GM12878 (cell line): ENCODE measurements at regions not wholly inside any gene's neighbourhood (a gene's known extent, or its start where the extent isn't known, plus 50 kb on each side); places are given as distances from the start of the nearest gene placed in this dataset.

Source experiments
- ATAC-seq: fragments of 200-7000 bp; cut with Tn5 transposase; 3 replicates; pipeline ENCODE4 v1.9.1; 2020; ENCODE audit warnings: mild to moderate bottlenecking, moderate library complexity
- BruUV-seq: library from RNA; stranded (reverse); fragments of 400-500 nt; replicated peaks from 2 replicates; lab custom pipeline; 2021; lab: Mats Ljungman, UMichigan
- CTCF ChIA-PET: fragments of 300-600 bp; sonication (Branson Sonifier 250); formaldehyde crosslinking; extraction: SDS; loops from one replicate; lab custom pipeline; 2021; ENCODE audit warnings: inconsistent platforms; lab: Yijun Ruan, JAX
- POLR2A ChIA-PET: fragments of 350-600 bp; formaldehyde crosslinking; extraction: SDS; loops from one replicate; lab custom pipeline; 2021; ENCODE audit warnings: inconsistent platforms; lab: Charles Lee
- RAD21 ChIA-PET: fragments of 300-600 bp; sonication (Branson Sonifier 250); formaldehyde crosslinking; loops from one replicate; lab custom pipeline; 2023; ENCODE audit warnings: antibody characterized with exemption; ENCODE audit not compliant: unreplicated experiment; lab: Charles Lee
- SMC1A ChIA-PET: fragments of 300-600 bp; sonication (Branson Sonifier 250); formaldehyde crosslinking; loops from one replicate; lab custom pipeline; 2023; ENCODE audit not compliant: unreplicated experiment, uncharacterized antibody; lab: Charles Lee
- DNase-seq: peaks from one replicate; pipeline ENCODE4 v3.0.0-alpha.2; 2011; ENCODE audit warnings: low read depth, low spot score
- FAIRE-seq: peaks from 3 replicates; lab custom pipeline; 2011; peaks lifted over from hg19 to GRCh38; lab: Jason Lieb, UNC
- H2AFZ ChIP-seq: 2 replicates; pipeline ENCODE4 v1.6.0; 2011; ENCODE audit warnings: low read depth, low read length, control low read depth; ENCODE audit not compliant: control insufficient read depth
- H3K27ac ChIP-seq: 2 replicates; pipeline ENCODE4 v1.5.1; 2011; ENCODE audit warnings: control low read depth; ENCODE audit not compliant: control insufficient read depth, insufficient read depth
- H3K27me3 ChIP-seq, 2 experiments: replicated peaks in 1 of 2; 2 replicates each; pipeline versions ENCODE4 v1.6.0 to v1.6.1; 2011; ENCODE audit warnings: low read length in 1 of 2; ENCODE audit not compliant: control insufficient read depth in 2 of 2, insufficient read depth in 2 of 2
- H3K36me3 ChIP-seq, 2 experiments: 2 replicates each; pipeline ENCODE4 v1.5.1; 2011; ENCODE audit warnings: low read length in 1 of 2; ENCODE audit not compliant: control insufficient read depth in 2 of 2, insufficient read depth in 2 of 2
- H3K4me1 ChIP-seq: 2 replicates; pipeline ENCODE4 v1.6.1; 2011; ENCODE audit warnings: mild to moderate bottlenecking, low read length, moderate library complexity, mixed read lengths; ENCODE audit not compliant: control insufficient read depth, insufficient read depth
- H3K4me2 ChIP-seq: 2 replicates; pipeline ENCODE4 v1.6.0; 2011; ENCODE audit warnings: control low read depth; ENCODE audit not compliant: control insufficient read depth, insufficient read depth
- H3K4me3 ChIP-seq: fragments of 200-600 bp; sonication (generic); 2 replicates; pipeline ENCODE4 v1.5.1; 2016
- H3K79me2 ChIP-seq: 2 replicates; pipeline ENCODE4 v1.6.0; 2011; ENCODE audit warnings: low read length; ENCODE audit not compliant: control insufficient read depth, insufficient read depth
- H3K9ac ChIP-seq: 2 replicates; pipeline ENCODE4 v1.8.0; 2011; ENCODE audit warnings: low read length, control low read depth, mixed read lengths; ENCODE audit not compliant: control insufficient read depth, insufficient read depth
- H3K9me3 ChIP-seq: replicated peaks from 3 replicates; pipeline ENCODE4 v1.5.1; 2011; ENCODE audit warnings: mild to moderate bottlenecking, low read length; ENCODE audit not compliant: control insufficient read depth, insufficient read depth
- H4K20me1 ChIP-seq: 2 replicates; pipeline ENCODE4 v1.6.0; 2011; ENCODE audit not compliant: control insufficient read depth, insufficient read depth
- GABPA ChIP-seq: IDR thresholded peaks from 2 replicates; pipeline ENCODE4 v1.6.1; 2014; ENCODE audit warnings: antibody characterized with exemption, low read depth, mild to moderate bottlenecking, inconsistent platforms
- HCFC1 ChIP-seq: fragments of 150-350 bp; IDR thresholded peaks from 2 replicates; pipeline ENCODE4 v1.6.1; 2014; ENCODE audit warnings: low read length
- MYC ChIP-seq: IDR thresholded peaks from 2 replicates; pipeline ENCODE4 v1.6.1; 2011; ENCODE audit warnings: mild to moderate bottlenecking, low read length, moderate library complexity, inconsistent platforms; ENCODE audit not compliant: insufficient read depth, insufficient replicate concordance, insufficient read length, severe bottlenecking
- NFYB ChIP-seq: IDR thresholded peaks from 2 replicates; pipeline ENCODE4 v1.6.1; 2011; ENCODE audit warnings: low read depth, mild to moderate bottlenecking, low read length, improper control_type of control experiment, moderate library complexity; ENCODE audit not compliant: insufficient read depth
- NR2C1 ChIP-seq: fragments of 450-650 bp; IDR thresholded peaks from 2 replicates; pipeline ENCODE4 v1.6.1; 2017; ENCODE audit warnings: antibody characterized with exemption, mild to moderate bottlenecking, moderate library complexity
- RAD21 ChIP-seq: IDR thresholded peaks from 2 replicates; pipeline ENCODE4 v1.6.1; 2011; ENCODE audit warnings: mild to moderate bottlenecking, low read depth, low read length, moderate library complexity; ENCODE audit not compliant: insufficient read depth
- RBBP5 ChIP-seq: fragments of 200-600 bp; sonication (generic); conservative IDR thresholded peaks from 2 replicates; pipeline ENCODE4 v1.6.1; 2016
- SMAD5 ChIP-seq: IDR thresholded peaks from 2 replicates; pipeline ENCODE4 v1.6.1; 2016; ENCODE audit warnings: antibody characterized with exemption, low read depth
- TARDBP ChIP-seq: IDR thresholded peaks from 2 replicates; pipeline ENCODE4 v1.6.1; 2016; ENCODE audit warnings: borderline replicate concordance
- ZZZ3 ChIP-seq: IDR thresholded peaks from 2 replicates; pipeline ENCODE4 v1.6.1; 2011; ENCODE audit warnings: low read depth; ENCODE audit not compliant: control insufficient read depth, insufficient read length
- WGBS: methylation state at CpG from one replicate; pipeline ENCODE4 v1.1.6; 2016; ENCODE audit warnings: low lambda C conversion rate; ENCODE audit not compliant: insufficient replicate concordance, insufficient coverage; ENCODE audit errors: missing lambda C conversion rate; 5-methylcytosine and 5-hydroxymethylcytosine counted together
- in situ Hi-C: fragments of 300-500 bp; cut with MboI; formaldehyde crosslinking; loops from 9 replicates; pipeline ENCODE4 v1.14.3; 2018; ENCODE audit warnings: mixed read lengths
- intact Hi-C: fragments of 100-400 bp; cut with micrococcal nuclease; formaldehyde crosslinking; loops from one replicate; pipeline ENCODE4 v1.14.2; 2022; ENCODE audit not compliant: unreplicated experiment
- TF ChIP-seq, protein P1 (sequence below): IDR thresholded peaks from 2 replicates; pipeline ENCODE4 v1.6.1; 2012; ENCODE audit warnings: mild to moderate bottlenecking, low read depth, low read length
- TF ChIP-seq, protein P2 (sequence below), 3 experiments: IDR thresholded peaks in 2 of 3; conservative IDR thresholded peaks in 1 of 3; 2 replicates each; pipeline ENCODE4 v1.5.1; 2011; ENCODE audit warnings: low read depth in 3 of 3, low read length in 3 of 3, mild to moderate bottlenecking in 3 of 3, control low read depth in 2 of 3, moderate library complexity in 2 of 3, inconsistent platforms in 1 of 3, mixed read lengths in 1 of 3; ENCODE audit not compliant: control insufficient read depth in 2 of 3, insufficient read depth in 1 of 3; ENCODE audit errors: extremely low read depth in 1 of 3

DNA sequence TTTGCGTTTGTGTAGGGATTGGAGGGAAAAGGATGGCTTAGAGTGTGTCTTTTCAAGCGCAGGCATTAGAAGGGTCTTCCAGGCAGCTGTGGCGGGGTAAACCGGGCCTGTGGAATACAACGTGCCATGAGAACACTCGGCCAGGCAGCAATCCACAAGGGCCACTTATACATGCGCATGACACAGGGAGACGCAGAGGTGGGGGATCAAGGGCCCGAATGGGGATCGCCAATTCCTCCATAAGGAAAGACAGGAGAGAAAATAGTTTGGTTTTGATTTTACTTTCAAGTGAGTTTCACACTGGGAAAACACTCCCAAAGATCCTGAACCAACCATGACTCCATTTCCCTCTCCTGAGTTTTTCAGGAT lies 71.6 kb downstream of the SPRING1 start (continued):
- TF ChIP-seq, protein P1, sequence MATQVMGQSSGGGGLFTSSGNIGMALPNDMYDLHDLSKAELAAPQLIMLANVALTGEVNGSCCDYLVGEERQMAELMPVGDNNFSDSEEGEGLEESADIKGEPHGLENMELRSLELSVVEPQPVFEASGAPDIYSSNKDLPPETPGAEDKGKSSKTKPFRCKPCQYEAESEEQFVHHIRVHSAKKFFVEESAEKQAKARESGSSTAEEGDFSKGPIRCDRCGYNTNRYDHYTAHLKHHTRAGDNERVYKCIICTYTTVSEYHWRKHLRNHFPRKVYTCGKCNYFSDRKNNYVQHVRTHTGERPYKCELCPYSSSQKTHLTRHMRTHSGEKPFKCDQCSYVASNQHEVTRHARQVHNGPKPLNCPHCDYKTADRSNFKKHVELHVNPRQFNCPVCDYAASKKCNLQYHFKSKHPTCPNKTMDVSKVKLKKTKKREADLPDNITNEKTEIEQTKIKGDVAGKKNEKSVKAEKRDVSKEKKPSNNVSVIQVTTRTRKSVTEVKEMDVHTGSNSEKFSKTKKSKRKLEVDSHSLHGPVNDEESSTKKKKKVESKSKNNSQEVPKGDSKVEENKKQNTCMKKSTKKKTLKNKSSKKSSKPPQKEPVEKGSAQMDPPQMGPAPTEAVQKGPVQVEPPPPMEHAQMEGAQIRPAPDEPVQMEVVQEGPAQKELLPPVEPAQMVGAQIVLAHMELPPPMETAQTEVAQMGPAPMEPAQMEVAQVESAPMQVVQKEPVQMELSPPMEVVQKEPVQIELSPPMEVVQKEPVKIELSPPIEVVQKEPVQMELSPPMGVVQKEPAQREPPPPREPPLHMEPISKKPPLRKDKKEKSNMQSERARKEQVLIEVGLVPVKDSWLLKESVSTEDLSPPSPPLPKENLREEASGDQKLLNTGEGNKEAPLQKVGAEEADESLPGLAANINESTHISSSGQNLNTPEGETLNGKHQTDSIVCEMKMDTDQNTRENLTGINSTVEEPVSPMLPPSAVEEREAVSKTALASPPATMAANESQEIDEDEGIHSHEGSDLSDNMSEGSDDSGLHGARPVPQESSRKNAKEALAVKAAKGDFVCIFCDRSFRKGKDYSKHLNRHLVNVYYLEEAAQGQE: no peak
- no peak for TF ChIP-seq ZZZ3

DNA sequence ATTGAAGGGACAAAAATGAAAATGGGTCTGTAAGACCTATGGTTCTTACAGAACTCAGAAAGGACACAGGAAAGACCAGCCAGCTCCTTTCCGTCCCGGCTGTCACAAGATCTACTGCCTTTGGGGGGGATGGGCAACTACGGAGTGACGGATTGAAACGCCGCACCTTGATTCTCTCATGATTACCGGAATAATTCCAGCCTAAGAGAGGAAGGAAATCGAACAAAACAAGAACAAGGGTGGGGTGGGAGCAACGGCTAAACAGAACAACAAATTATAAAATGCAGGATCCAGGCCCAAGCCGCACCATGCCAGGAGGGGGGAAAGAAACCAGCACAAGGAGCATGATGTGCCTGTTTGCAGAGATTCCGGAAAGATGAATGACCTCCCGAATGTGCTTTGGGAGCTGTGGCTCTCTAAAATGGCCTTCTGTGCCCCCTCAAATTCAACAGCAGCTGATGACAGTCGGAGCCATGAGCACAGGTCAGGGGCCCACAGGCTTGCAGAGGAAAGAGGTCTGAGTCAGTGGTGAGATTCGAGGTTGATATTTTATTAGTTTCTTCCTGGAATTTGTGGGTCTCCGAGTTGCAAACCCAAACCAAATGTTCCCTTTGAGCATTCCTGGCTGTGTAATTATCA lies 72.1 kb downstream of the SPRING1 start:
- no TSS peak for BruUV-seq
- Histone ChIP-seq H3K9ac (no peak overlapping the region), H3K9me3 (no peaks in the 10 kb centered on the region), H3K79me2 (no peaks in the 10 kb centered on the region), H3K4me1 (no peaks in the 10 kb centered on the region), H4K20me1 (no peaks in the 10 kb centered on the region), H3K36me3 (no peaks in the 10 kb centered on the region), H3K4me3 (no peak overlapping the region), H3K4me2 (no peak overlapping the region), H3K27me3 (no peaks in the 10 kb centered on the region; a peak in 1 of 4 replicates), H3K27ac (no peak overlapping the region), H2AFZ (no peak overlapping the region)
- FAIRE-seq (no peak), DNase-seq (no peak), ATAC-seq (no peak)
- intact Hi-C loops: no loop called here
- SMC1A ChIA-PET: no interaction called here
- in situ Hi-C loops: no loop called here
- CTCF ChIA-PET: no interaction called here
- TF ChIP-seq SMAD5 (no peak), GABPA (no peak), HCFC1 (no peak), NR2C1 (no peak), RBBP5 (no peak), MYC (no peak), RAD21 (no peak), TARDBP (no peak), NFYB (no peak)
- TF ChIP-seq, protein P2, sequence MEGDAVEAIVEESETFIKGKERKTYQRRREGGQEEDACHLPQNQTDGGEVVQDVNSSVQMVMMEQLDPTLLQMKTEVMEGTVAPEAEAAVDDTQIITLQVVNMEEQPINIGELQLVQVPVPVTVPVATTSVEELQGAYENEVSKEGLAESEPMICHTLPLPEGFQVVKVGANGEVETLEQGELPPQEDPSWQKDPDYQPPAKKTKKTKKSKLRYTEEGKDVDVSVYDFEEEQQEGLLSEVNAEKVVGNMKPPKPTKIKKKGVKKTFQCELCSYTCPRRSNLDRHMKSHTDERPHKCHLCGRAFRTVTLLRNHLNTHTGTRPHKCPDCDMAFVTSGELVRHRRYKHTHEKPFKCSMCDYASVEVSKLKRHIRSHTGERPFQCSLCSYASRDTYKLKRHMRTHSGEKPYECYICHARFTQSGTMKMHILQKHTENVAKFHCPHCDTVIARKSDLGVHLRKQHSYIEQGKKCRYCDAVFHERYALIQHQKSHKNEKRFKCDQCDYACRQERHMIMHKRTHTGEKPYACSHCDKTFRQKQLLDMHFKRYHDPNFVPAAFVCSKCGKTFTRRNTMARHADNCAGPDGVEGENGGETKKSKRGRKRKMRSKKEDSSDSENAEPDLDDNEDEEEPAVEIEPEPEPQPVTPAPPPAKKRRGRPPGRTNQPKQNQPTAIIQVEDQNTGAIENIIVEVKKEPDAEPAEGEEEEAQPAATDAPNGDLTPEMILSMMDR (IDR thresholded peaks at IDR 0.05 in 2 of 3, conservative IDR thresholded peaks at IDR 0.05 in 1 of 3; ENCODE audit: control insufficient read depth in 2 of 3, extremely low read depth in 1 of 3, insufficient read depth in 1 of 3, low read depth in 3 of 3, low read length in 3 of 3): no peak
- RAD21 ChIA-PET: no interaction called here
- 57% methylated on average over 15 of the region's 15 CpGs for WGBS
- POLR2A ChIA-PET: interaction anchor here (0.5 kb wide), 1 partner anchor 200 kb away, joined by 4 read pairs; no protein-coding TSS in a partner anchor
